ENCODE measurements at regions not wholly inside any gene's neighbourhood (a gene's known extent, or its start where the extent isn't known, plus 50 kb on each side); places are given as distances from the start of the nearest gene placed in this dataset.

DNA sequence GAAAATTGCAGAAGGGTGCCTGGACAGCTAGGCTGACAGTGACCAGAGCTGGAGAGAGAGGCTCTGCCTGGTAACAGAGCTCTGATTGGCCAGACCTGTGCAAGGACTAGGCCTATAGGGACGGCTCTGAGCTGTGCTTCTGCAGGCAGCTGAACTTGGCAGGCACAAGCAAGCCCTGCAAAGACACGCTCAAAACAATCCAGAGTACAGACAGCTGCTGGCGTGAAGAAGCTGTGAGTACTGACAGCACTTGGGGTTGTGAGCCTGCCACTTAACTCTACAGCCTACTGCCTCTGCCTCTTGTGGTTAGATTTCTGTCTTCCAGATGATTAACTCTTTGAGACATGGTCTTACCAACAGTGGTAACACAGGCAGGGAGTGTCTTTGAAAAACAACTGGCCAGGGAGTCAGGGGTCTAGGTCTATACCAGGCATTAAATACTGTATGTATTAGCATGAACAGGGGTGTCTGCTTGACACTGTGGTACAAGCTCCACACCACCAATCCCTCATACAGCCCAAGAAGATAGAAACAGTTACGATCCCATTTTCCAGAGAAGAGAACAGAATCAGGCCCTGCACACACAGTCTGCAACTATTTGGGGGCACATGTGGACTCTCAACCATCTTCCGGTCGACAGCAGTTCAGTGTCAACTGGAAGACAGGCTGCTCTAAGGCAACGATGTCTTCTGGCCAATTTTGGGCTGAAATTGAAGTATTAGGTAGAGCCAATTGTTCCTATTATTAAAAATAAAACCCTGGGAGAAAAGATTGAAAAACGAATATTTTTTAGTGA is 568.4 kb downstream of the TNS1 start:
- TF ChIP-seq, protein P1, sequence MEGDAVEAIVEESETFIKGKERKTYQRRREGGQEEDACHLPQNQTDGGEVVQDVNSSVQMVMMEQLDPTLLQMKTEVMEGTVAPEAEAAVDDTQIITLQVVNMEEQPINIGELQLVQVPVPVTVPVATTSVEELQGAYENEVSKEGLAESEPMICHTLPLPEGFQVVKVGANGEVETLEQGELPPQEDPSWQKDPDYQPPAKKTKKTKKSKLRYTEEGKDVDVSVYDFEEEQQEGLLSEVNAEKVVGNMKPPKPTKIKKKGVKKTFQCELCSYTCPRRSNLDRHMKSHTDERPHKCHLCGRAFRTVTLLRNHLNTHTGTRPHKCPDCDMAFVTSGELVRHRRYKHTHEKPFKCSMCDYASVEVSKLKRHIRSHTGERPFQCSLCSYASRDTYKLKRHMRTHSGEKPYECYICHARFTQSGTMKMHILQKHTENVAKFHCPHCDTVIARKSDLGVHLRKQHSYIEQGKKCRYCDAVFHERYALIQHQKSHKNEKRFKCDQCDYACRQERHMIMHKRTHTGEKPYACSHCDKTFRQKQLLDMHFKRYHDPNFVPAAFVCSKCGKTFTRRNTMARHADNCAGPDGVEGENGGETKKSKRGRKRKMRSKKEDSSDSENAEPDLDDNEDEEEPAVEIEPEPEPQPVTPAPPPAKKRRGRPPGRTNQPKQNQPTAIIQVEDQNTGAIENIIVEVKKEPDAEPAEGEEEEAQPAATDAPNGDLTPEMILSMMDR (IDR thresholded peaks at IDR 0.05; ENCODE audit: low read length, missing control alignments): no peak
- DNase-seq (ENCODE audit: low read depth): peak; percentile 97
- no peak overlapping the region for H3K4me3 ChIP-seq (replicated peaks; ENCODE audit: low read depth, low read length)

DNA sequence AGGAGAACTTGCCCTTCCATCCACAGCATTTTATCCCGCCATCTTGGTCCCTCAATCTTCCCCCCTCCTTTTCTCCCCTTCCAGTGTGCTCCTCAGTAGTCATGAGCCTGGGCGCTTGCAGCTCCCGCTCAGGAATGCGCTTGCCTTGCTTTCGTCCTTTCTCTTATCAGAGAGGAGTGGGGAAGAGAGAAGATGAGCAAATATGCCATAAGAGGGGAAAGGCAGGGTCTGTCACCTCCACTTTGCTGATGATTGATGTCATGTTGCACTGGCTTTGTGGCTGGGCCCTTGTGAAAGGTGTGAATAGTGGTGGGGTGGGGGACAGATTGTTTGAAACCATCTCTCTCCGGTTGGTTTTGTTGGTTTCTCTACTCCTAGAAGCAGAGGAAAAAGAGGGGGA is 569.3 kb downstream of the TNS1 start:
- no peak for DNase-seq (ENCODE audit: low read depth)
- H3K4me3 ChIP-seq (replicated peaks; ENCODE audit: low read depth, low read length): no peak overlapping the region
- TF ChIP-seq, protein P1 (IDR thresholded peaks at IDR 0.05; ENCODE audit: low read length, missing control alignments): no peak

DNA sequence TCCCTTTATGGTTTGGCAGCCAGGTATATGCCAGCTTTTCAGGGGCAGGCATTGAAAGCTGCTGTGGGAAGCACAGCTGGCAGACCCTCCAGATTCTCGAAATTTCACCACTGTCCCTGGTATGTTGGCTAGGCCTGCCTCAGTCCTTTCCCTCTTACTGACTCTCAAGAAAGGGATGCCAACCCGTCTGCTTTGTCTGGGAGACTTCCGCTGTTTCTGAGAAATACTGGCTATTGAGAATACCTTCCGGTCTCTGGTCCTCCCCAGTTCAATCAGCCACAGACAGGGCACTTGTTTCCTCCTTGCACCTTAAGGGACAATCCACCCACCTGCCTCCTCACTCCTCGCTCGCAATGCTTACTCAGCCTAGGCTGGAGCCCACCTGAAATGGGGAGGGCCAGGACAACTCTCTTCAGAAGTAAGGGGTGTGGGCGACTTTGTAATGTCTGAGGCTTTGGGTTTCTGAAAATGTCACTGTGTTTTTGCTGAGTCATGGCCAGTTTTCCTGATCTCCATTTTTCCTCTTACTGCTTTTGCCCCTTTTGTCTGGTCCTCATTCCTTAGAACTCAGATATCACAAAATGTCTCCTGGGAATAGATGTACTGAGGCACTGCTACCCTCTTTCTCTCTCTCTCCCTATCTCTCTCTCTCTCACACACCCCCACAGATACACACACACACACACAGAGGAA is 571.1 kb downstream of the TNS1 start:
- TF ChIP-seq, protein P1 (IDR thresholded peaks at IDR 0.05; ENCODE audit: low read length, missing control alignments): no peak
- no peak overlapping the region for H3K4me3 ChIP-seq (replicated peaks; ENCODE audit: low read depth, low read length)
- DNase-seq (ENCODE audit: low read depth): no peak

DNA sequence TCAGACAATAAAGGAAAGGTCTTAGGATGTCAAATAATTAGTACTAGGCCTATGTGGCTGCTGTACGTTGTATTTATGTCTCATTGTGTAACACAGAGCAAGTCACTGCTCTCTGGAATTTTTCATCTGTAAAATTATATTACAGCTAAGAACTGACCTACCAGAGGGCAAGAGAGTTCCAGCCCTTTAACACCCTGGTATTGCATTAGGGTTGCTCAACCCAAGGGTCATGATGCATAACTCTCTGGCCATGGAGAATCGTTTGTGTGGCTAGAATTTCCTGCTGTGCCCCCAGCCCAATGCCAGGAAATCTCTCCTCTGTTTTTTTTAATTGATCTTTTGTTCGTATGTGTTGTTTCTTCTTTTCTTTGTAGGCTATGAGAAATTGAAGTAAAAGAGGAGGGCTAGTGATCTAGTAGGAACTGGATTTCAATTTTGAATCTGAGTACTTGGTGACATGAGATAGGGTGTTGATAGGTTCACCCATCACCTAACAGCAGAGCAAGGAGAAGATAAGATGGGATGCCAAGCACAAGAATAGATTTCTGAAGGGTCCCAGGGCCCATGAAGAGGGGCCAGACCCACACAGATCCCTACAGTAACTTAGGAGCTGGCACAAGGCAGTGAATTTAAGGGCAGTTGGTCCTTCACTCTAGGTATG is 571.2 kb upstream of the TNP1 start:
- TF ChIP-seq, protein P1 (IDR thresholded peaks at IDR 0.05; ENCODE audit: low read length, missing control alignments): no peak
- no peak overlapping the region for H3K4me3 ChIP-seq (replicated peaks; ENCODE audit: low read depth, low read length)
- peak; percentile 39 for DNase-seq (ENCODE audit: low read depth)

DNA sequence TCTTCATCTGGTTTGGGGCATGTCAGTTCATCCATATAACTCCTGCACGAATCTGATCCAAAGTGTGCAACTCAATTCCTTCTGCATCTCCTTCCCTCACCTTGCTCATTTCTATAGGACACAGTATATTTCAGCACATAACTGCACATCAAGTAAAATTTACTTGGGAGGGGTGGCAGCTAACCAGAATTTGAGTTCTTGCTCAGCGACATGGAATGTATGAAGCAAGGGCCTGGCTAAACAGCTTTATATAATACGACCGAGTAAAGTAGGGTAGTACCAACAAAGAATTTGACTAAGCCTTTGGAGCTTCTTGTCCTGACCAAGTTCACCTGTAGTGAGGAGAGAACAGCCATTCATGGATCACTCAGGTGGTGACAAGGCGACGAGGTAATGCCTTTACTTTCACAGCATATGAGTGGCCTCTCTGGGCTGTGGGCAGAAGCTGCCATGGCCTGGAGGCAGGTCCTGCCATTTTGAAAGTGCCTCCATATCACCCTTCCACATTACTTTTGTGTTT is 570.2 kb upstream of the TNP1 start:
- no peak for DNase-seq (ENCODE audit: low read depth)
- no peak overlapping the region for H3K4me3 ChIP-seq (replicated peaks; ENCODE audit: low read depth, low read length)
- TF ChIP-seq, protein P1 (IDR thresholded peaks at IDR 0.05; ENCODE audit: low read length, missing control alignments): no peak

DNA sequence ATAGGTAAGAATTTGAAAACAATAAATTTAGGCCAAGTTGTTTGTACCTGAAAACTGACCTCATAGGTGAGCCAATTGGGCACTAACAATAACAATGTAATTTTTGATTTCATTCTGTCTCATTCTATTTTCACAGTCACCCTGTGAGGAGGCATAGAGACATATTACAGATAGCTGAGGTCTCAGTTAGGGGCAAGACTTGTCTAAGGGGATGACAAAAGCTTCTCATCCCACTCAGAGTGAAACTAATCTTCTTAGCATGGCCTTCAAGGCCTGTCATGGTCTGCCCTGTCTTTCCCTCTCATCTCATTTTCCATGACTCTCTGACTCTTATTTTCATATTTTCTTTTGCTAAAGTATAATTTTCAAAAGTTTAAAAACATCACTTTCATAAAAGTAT is 562.0 kb upstream of the TNP1 start:
- no peak for DNase-seq (ENCODE audit: low read depth)
- H3K4me3 ChIP-seq (replicated peaks; ENCODE audit: low read depth, low read length): no peak overlapping the region
- TF ChIP-seq, protein P1 (IDR thresholded peaks at IDR 0.05; ENCODE audit: low read length, missing control alignments): no peak

All from fibroblast of pulmonary artery (primary cell).